ENCODE measurements at regions not wholly inside any gene's neighbourhood (a gene's known extent, or its start where the extent isn't known, plus 50 kb on each side); places are given as distances from the start of the nearest gene placed in this dataset.

DNA sequence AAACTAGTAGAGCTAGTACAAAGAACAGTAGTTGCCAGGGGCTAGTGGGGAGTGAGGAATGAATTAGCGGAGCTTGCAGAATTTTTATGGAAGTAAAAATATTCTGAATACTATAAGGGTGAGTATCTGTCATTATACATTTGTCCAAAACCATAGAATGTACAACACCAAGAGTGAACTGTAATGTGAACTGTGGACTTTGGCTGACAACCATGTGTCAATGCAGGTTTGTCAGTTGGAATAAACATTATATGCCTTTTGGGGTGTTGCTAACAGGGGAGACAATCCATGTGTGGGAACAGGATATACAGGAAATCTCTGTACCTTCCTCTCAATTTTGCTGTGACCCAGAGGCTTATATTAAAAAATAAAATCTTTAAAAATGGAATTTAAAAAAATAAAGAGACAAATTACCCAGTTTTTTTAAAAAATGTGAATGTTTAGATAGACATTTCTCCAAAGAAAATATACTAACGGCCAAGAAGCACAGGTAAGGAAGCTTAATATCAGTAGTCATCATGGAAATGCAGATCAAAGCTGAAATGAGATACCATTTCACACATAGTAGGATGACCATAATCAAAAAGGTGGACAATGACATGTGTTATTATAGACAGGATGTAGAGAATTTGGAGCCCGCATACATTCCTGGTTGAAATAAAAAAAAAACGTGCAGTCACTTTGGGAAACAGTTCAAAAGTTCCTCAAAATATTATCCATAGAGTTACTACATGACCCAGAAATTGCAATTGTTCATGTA lies 899.8 kb downstream of the RAB28 start:
- TF ChIP-seq, protein P1, sequence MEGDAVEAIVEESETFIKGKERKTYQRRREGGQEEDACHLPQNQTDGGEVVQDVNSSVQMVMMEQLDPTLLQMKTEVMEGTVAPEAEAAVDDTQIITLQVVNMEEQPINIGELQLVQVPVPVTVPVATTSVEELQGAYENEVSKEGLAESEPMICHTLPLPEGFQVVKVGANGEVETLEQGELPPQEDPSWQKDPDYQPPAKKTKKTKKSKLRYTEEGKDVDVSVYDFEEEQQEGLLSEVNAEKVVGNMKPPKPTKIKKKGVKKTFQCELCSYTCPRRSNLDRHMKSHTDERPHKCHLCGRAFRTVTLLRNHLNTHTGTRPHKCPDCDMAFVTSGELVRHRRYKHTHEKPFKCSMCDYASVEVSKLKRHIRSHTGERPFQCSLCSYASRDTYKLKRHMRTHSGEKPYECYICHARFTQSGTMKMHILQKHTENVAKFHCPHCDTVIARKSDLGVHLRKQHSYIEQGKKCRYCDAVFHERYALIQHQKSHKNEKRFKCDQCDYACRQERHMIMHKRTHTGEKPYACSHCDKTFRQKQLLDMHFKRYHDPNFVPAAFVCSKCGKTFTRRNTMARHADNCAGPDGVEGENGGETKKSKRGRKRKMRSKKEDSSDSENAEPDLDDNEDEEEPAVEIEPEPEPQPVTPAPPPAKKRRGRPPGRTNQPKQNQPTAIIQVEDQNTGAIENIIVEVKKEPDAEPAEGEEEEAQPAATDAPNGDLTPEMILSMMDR (IDR thresholded peaks at IDR 0.05), result no peak
- TF ChIP-seq POLR2A (IDR thresholded peaks at IDR 0.05), result no peak
